ENCODE measurements at regions not wholly inside any gene's neighbourhood (a gene's known extent, or its start where the extent isn't known, plus 50 kb on each side); places are given as distances from the start of the nearest gene placed in this dataset.

GRCh38 chr4:119679251-119679650 lies 50.6 kb upstream of the PDE5A start:
- intact Hi-C loops (cut with micrococcal nuclease) = no loop called here
- no TSS peak for BruUV-seq (replicated peaks)
- DNase-seq (ENCODE audit: low read depth, low spot score) (no peak), FAIRE-seq (no peak)
- Histone ChIP-seq H3K79me2 (ENCODE audit: control insufficient read depth, insufficient read depth, low read length) (no peaks in the 10 kb centered on the region), H3K4me2 (ENCODE audit: insufficient read depth, low read length) (no peak overlapping the region), H3K36me3 (ENCODE audit: control insufficient read depth in 2 of 2, extremely low read depth in 1 of 2, insufficient read depth in 2 of 2, low read length in 2 of 2) (no peaks in the 10 kb centered on the region), H3K4me1 (ENCODE audit: control insufficient read depth, extremely low read depth, insufficient read depth, low read length) (no peaks in the 10 kb centered on the region), H3K9me1 (replicated peaks; ENCODE audit: control insufficient read depth, extremely low read depth, insufficient read depth, low read length) (no peaks in the 10 kb centered on the region), H3K27me3 (ENCODE audit: control insufficient read depth in 2 of 2, insufficient read depth in 2 of 2, low read length in 2 of 2) (no peaks in the 10 kb centered on the region), H3K9me3 (replicated peaks; ENCODE audit: control insufficient read depth, insufficient read depth, low read length) (no peaks in the 10 kb centered on the region), H4K20me1 (replicated peaks; ENCODE audit: control insufficient read depth, extremely low read depth, insufficient read depth, low read length) (no peaks in the 10 kb centered on the region), H3K4me3 (replicated peaks in 1 of 3; ENCODE audit: insufficient read depth in 1 of 3, low read depth in 1 of 3, low read length in 3 of 3) (no peak overlapping the region), H3K27ac (ENCODE audit: insufficient read depth, low read depth, low read length) (no peak overlapping the region), H3K9ac (replicated peaks; ENCODE audit: extremely low read depth, insufficient read depth, low read length) (no peak overlapping the region), H2AFZ (ENCODE audit: low read depth, low read length) (no peak overlapping the region)
- ChIA-PET POLR2A (no interaction called here), CTCF (interaction anchor here (1.1 to 2.3 kb wide), 3 partner anchors 9 to 51 kb away, joined by 3 to 10 read pairs (median 5); partner anchors contain the start of gene PDE5A)
- dilution Hi-C loops (cut with MboI; ENCODE audit: extremely low pct_ligation_motif_present, low sequenced_read_pairs) = no loop called here
- TF ChIP-seq MAX (IDR thresholded peaks at IDR 0.05; ENCODE audit: insufficient read depth, insufficient read length) (no peak), POLR2AphosphoS5 (IDR thresholded peaks at IDR 0.05; ENCODE audit: insufficient read depth, low read depth, low read length) (no peak), GATA2 (IDR thresholded peaks at IDR 0.05; ENCODE audit: insufficient read depth, insufficient read length, low read depth, low read length) (no peak), POLR2A (IDR thresholded peaks at IDR 0.05; ENCODE audit: low read depth, low read length) (no peak), FOS (IDR thresholded peaks at IDR 0.05; ENCODE audit: borderline replicate concordance, insufficient read depth, low read length) (no peak), EZH2 (IDR thresholded peaks at IDR 0.05; ENCODE audit: borderline replicate concordance, low read depth, low read length, severe bottlenecking) (no peak)

- no peaks in the 10 kb centered on the region for H3K4me1 ChIP-seq (ENCODE audit: control insufficient read depth, extremely low read depth, insufficient read depth, low read length)
- BruUV-seq (replicated peaks) = no TSS peak
- no peak for FAIRE-seq
- ChIA-PET CTCF (interaction anchor here (1.1 to 2.3 kb wide), 3 partner anchors 8 to 51 kb away, joined by 3 to 10 read pairs (median 5); partner anchors contain the start of gene PDE5A), POLR2A (no interaction called here)
- intact Hi-C loops (cut with micrococcal nuclease) = no loop called here
- no peaks in the 10 kb centered on the region for H3K9me1 ChIP-seq (replicated peaks; ENCODE audit: control insufficient read depth, extremely low read depth, insufficient read depth, low read length)
- no peaks in the 10 kb centered on the region for H3K9me3 ChIP-seq (replicated peaks; ENCODE audit: control insufficient read depth, insufficient read depth, low read length)
- H3K27me3 ChIP-seq (ENCODE audit: control insufficient read depth in 2 of 2, insufficient read depth in 2 of 2, low read length in 2 of 2) = no peaks in the 10 kb centered on the region
- H3K79me2 ChIP-seq (ENCODE audit: control insufficient read depth, insufficient read depth, low read length) = no peaks in the 10 kb centered on the region
- no peak overlapping the region for H2AFZ ChIP-seq (ENCODE audit: low read depth, low read length)
- H3K27ac ChIP-seq (ENCODE audit: insufficient read depth, low read depth, low read length) = no peak overlapping the region
- H3K4me2 ChIP-seq (ENCODE audit: insufficient read depth, low read length) = no peak overlapping the region
- dilution Hi-C loops (cut with MboI; ENCODE audit: extremely low pct_ligation_motif_present, low sequenced_read_pairs) = no loop called here
- DNase-seq (ENCODE audit: low read depth, low spot score) = no peak
- H3K36me3 ChIP-seq (ENCODE audit: control insufficient read depth in 2 of 2, extremely low read depth in 1 of 2, insufficient read depth in 2 of 2, low read length in 2 of 2) = no peaks in the 10 kb centered on the region
- no peak for TF ChIP-seq MAX (IDR thresholded peaks at IDR 0.05; ENCODE audit: insufficient read depth, insufficient read length)
- no peak for TF ChIP-seq FOS (IDR thresholded peaks at IDR 0.05; ENCODE audit: borderline replicate concordance, insufficient read depth, low read length)
- no peak for TF ChIP-seq POLR2AphosphoS5 (IDR thresholded peaks at IDR 0.05; ENCODE audit: insufficient read depth, low read depth, low read length)
- TF ChIP-seq EZH2 (IDR thresholded peaks at IDR 0.05; ENCODE audit: borderline replicate concordance, low read depth, low read length, severe bottlenecking) = no peak
- TF ChIP-seq GATA2 (IDR thresholded peaks at IDR 0.05; ENCODE audit: insufficient read depth, insufficient read length, low read depth, low read length) = no peak
- TF ChIP-seq POLR2A (IDR thresholded peaks at IDR 0.05; ENCODE audit: low read depth, low read length) = no peak
- TF ChIP-seq JUN (IDR thresholded peaks at IDR 0.05; ENCODE audit: borderline replicate concordance, insufficient read depth, insufficient read length, low read depth) = no peak
- TF ChIP-seq MYC (IDR thresholded peaks at IDR 0.05; ENCODE audit: low read depth, low read length) = no peak
- TF ChIP-seq CTCF (IDR thresholded peaks at IDR 0.05; ENCODE audit: extremely low read depth in 1 of 2, insufficient read depth in 1 of 2, low read depth in 1 of 2, low read length in 2 of 2) = no peak
- H3K4me3 ChIP-seq (replicated peaks in 1 of 3; ENCODE audit: insufficient read depth in 1 of 3, low read depth in 1 of 3, low read length in 3 of 3) = no peak overlapping the region
- no peak overlapping the region for H3K9ac ChIP-seq (replicated peaks; ENCODE audit: extremely low read depth, insufficient read depth, low read length)
- no peaks in the 10 kb centered on the region for H4K20me1 ChIP-seq (replicated peaks; ENCODE audit: control insufficient read depth, extremely low read depth, insufficient read depth, low read length)
Measured at GRCh38 chr4:119678761-119679160, 50.2 kb upstream of the PDE5A start.
